Right ventricle myocardium inferior (tissue), 1 donor: ENCODE measurements at regions not wholly inside any gene's neighbourhood (a gene's known extent, or its start where the extent isn't known, plus 50 kb on each side); places are given as distances from the start of the nearest gene placed in this dataset.

Experiments
- ATAC-seq: fragments of 200-7000 bp; cut with Tn5 transposase; one replicate; pipeline ENCODE4 v1.9.1; 2020; ENCODE audit warnings: mild to moderate bottlenecking, moderate library complexity
- DNase-seq: peaks from one replicate; pipeline ENCODE4 v3.0.0; 2021; ENCODE audit errors: missing footprints
- intact Hi-C: fragments of 100-400 bp; cut with DNase I; formaldehyde crosslinking; loops from one replicate; pipeline ENCODE4 v1.11.0; 2022
- donor health status: DM: no; HTN: yes; CAD: no; lungs with severe emphysema.

DNA sequence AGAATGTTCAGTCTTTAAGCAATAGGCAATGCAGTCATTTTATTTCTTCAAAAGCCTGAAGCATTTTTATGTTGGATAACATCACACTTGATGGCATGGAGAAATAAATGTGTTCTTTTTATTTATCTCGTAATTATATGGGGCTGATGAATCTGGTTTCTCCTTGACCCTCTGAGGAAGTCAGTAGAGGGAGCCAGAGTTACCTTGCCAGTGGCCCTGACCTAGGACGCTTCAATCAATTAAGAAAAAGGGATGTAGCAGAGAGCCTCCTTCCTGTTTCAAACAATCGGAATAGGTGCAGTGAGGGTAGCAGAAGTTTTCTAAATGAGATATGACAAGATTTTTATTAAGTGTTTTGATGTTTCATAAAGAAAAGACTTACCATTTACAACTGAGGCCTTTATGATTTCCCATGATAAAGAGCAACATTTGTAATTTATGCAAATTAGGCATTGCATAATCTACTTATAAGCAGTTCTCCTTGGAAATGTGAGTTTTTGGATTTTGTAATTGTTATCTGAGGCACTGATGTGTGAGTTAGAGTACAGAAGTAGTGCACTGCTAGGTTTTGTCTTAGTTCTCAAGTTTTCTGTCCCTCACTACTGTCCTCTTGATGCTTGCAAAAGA is 129.1 kb downstream of the RAP2B start:
- ATAC-seq, result no peak
- DNase-seq, result no peak
- intact Hi-C loops, result no loop called here

DNA sequence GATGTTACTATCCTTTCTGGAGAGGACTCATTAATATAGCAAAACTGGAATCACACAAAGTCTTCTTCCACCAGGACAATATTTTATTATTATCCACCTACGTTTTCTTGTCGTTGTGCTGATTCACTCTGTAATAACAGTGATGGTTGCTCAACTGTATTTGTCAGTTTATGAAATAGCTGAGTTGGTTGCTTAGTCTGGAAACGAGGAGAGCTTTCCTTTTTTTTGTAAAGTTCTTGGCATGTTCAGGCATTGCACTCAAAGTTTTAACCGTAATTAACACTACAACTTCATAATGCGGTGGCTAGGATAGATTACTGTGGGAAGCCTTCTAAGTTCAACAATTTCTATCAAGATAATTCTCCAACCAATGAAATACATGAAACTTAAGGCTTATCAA is 131.2 kb downstream of the RAP2B start:
- intact Hi-C loops, result no loop called here
- no peak for DNase-seq
- ATAC-seq, result no peak

DNA sequence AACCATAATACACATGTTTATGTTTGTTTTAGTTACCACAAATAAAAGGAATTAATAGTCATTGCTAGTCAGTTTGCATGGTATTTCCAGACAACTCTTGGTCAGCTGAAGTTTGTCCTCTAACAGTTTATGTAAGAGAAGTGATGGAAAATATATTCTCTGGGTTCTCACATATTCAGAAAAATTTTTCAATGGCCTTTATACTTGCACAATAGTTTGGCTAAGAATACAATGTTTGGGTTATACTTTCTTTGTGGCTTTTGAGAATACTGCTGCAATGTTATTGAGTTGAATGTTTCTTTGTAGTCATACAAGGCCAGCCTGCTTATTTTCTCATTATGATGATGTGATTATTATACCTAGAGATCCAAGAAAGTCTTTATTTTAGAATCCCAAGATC is 133.9 kb downstream of the RAP2B start:
- DNase-seq (no peak), ATAC-seq (no peak)
- intact Hi-C loops, result no loop called here

DNA sequence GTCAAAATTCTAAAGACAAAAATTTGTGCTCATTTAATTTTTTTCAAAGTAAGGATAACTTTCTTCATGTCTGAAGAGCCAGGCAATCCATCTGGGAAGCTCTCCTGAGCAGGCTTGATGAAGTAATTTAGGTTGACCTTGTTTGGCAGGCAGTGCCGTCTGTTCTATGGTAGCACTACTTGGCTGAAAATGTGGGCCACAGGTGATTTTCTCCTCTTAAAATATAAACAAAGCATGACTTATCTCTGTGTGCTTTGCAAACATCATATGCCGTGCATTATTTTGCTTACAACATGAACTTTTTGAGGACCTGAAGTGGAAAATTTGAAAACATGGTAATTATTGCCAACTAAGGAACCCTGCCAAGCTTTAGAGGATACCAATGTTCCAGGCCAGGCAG is 143.2 kb downstream of the RAP2B start:
- intact Hi-C loops, result no loop called here
- DNase-seq (no peak), ATAC-seq (no peak)

DNA sequence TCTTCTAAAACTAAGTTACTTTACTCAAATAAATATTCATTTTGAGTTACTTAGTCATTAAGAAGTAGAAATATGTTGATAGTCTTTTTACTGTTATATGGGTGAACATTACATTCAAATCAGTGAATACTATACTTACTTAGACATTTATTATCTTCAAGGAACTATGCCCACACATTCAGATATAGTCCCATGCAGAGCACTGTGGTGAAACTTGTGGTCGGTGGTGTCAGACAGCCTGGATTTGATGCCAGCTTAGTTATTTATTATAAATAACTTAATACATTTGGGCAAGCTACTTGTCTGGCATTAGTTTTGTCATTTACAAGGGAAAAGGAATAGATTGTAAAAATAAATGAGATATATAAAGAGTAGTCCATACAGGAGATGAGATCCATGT is 149.5 kb downstream of the RAP2B start:
- ATAC-seq (no peak), DNase-seq (no peak)
- intact Hi-C loops, result no loop called here

DNA sequence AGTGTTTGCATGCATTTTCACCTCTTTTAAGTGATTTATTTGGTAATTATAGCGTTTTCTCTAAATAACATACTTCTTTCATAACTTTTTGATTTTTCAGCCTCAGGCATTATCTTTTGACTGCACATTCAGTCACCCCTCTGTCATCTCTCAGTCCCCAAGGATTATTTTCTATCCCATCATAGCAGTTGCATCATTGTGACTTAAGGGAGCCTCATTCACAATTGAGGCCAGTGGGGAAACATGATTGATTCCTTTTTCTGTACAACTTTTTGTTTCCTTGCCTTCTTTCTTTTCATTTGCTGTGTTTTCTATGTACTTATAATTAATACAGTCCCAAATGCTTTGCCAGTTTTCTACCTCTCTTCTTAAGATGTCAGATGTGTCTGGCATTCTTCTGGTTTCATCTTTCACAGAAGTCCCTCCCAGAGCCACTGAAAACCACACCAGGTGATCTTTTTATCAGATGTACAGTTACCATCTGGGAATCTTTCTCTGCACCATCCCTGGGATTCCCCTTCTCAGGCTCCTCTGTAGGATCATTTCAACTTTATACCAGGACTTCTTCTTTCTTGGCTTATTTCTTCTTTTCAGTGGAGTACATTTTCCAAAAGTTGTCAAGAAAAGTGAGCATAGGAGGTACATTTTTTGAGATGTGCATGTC is 151.4 kb downstream of the RAP2B start:
- DNase-seq, result no peak
- intact Hi-C loops, result no loop called here
- ATAC-seq, result no peak

DNA sequence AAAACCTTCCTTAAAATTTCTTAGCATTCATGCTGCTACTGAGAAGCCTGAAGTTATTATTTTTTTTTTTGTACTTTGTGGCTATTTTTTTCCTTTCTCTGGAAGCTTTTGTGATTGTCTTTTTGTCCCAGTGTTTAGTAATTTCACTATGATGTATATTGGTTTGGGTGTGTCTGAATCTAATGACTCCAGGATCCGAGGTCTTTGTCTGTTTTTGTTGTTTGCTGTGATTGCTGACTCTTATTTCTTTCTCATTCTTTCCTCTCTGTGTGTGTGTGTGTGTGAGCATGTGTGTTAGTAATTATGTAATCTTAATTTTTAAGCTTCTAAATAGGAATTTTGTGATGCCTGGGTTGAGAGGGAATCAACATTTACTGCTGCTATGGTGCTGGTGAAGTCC is 152.0 kb downstream of the RAP2B start:
- no peak for ATAC-seq
- no peak for DNase-seq
- intact Hi-C loops, result no loop called here

DNA sequence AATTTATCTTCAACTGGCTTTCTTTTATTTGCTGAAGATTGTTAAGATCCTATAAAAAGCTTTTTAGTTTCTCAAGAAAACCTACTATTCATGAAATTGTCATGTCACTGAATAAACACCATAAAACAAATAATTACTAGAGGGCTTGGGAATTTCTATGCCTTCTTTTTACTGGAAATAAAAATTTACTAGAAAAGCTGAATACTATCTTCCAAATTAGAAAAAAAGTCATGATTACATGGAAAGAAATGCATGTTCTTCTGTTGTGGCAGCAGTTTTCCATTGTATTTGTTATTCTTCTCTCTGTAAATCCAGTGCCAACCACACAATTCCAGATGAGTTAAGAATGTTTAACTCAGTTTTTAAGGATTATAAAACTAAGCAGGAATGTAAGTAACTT is 153.8 kb downstream of the RAP2B start:
- DNase-seq, result no peak
- intact Hi-C loops, result no loop called here
- no peak for ATAC-seq

DNA sequence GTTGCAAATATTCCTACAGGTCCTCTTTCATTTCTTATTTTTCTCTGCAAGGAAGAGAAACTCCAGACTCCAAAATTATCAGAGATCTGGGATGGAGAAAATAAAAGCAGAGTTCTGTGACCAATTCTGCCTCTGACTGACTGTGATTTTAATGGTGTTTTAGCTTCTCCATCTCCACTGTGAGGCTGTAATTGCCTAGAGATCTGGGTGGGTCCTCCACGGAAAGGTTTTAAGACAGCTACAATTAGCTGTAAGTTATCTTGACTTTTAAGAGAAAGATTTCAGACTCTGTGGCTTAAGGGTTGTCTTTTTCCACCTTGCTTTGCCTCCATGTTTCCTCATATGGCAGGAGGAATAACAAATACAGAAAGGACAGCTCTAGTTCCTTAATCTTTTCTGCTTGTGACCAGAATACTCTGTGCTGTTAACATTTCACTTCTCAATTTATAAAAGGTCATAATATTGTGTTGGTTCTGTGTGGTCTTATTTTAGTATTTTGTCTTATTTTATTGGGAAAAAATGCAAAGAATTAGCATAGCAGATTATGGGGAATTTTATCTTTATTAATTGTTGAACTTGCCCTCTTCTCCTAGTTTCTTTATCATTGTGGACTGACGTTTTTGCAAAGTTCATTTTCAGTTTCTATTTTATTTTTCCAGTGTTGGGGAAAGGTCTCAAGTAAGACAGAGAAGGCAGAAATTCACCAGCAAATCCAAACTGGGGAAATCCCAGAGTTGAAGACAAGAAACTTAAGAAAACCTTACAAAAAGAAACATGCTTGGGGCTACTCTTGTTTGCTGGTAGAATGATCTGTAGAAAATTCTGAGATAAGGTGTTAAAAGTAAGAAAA is 157.9 kb downstream of the RAP2B start:
- intact Hi-C loops, result no loop called here
- DNase-seq (no peak), ATAC-seq (no peak)

DNA sequence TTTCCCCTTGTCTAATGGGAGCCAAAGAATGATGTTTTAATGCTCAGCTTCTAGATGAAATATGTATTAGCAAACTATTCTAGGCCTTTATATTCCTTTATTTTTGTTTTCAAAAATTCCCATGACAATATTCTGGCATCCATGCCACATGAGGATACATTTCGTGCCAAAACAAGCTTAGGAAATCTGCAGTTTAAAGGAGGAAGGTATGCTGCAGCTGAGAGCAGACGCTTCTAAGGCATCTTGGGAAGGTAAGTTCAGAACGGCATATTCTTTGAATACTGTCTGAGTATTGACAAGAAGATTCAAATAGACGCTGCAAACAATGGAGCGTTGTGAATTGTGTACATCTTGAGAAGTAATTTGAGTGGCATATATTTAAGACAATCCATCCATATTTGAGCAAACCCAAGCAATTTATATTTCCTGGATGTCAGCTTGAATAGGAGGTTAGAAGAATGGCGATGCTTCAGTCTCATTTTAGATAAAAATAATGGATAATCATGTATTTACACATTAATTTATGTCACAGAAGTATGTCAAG is 158.6 kb downstream of the RAP2B start:
- no peak for DNase-seq
- intact Hi-C loops, result no loop called here
- ATAC-seq, result no peak

DNA sequence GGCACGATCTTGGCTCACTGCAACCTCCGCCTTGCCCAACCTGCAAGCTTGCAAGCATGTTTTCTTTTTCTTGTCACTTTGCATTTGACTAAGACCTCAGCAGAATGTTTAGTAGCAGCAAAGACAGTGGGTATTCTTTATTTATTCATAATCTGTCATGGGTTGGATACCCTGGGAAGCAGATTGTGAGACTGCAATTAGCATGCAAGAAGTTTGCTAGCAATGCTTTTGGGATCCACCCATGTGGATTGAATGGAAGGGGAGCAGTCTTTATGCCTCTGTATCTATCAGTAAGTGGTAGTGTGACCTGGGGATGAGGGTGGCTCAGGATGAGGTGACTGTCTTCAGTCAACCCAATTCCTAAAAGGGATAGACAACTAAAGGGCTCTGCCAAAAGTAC is 166.7 kb downstream of the RAP2B start:
- intact Hi-C loops, result no loop called here
- ATAC-seq (no peak), DNase-seq (no peak)

DNA sequence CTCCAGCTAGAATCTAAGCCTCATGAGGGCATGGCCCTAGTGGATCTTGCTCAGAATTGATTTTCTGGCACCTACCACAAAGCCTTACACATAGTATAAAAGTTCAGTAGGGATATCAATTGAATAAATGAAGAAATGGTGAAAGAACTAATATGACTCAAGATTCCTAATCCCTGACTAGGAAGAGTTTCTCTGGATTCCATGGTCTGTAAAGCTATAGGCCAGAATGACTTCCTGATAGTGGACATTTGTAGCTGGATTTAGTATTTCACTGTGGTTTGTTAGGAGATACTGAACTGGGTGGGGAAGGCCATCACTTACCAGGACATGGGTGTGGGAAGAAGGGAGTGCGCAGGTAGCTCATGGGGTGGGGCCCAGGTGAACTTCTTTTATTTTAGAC is 168.9 kb downstream of the RAP2B start:
- intact Hi-C loops, result no loop called here

DNA sequence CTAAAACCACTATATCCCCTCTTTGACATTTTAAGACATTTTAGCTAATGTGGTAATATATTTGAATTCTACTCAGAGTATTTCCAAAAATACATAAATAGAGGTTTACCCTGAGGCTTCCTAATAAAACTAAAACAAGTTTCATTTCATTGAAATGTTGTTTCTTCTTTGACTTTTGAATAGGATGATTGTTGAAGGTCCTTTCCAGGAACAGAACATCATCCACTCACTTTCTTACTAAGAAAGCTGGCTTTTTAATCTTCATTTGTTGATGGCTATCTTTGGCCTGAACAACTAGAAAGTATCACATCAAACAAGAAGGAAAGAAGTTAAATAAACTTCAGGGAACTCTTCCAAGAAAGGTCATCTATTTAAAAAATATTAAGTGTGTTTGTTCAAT is 169.7 kb downstream of the RAP2B start:
- no peak for DNase-seq

More for the DNA sequence above, 168.9 kb downstream of the RAP2B start:
- no peak for ATAC-seq
- no peak for DNase-seq

DNA sequence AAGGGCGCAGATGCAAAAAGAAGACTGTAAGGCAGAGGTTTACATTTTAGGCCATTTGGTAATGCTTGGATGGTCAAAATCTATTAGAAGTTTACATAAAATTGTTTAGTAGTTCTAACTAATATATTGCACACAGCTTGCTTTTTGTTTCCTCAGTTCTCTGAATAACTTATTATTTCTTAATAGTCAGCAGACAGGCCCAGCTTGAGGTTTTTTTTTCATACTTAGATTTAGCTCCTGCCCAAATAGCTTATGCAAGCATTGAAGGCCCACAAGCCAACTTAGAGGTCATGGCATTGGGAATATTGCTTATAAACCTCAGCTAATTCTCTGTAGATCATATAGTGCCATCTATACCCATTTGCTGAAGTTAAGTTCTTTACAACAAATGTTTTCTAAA is 172.5 kb downstream of the RAP2B start:
- ATAC-seq, result no peak
- intact Hi-C loops, result no loop called here
- no peak for DNase-seq

More for the DNA sequence above, 169.7 kb downstream of the RAP2B start:
- no peak for ATAC-seq
- intact Hi-C loops, result no loop called here

DNA sequence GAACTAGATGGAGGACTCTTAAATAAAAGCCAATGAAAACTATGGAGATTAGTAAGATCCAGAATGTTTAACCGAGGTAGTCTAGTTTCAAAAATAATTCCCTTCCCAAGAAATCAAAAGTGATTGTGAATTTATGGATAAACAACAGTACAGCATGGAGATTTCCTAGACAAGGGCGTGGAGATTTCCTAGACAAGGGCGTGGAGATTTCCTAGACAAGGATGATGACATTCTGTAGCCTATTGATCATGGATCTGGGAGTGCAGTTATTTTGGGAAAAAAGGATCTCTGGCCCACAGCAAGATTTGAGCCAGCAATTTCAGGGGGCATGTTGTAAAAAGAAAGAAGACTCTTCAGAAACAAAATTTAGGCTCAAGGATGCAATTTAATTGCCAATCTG is 175.3 kb downstream of the RAP2B start:
- intact Hi-C loops, result no loop called here
- no peak for DNase-seq
- no peak for ATAC-seq

DNA sequence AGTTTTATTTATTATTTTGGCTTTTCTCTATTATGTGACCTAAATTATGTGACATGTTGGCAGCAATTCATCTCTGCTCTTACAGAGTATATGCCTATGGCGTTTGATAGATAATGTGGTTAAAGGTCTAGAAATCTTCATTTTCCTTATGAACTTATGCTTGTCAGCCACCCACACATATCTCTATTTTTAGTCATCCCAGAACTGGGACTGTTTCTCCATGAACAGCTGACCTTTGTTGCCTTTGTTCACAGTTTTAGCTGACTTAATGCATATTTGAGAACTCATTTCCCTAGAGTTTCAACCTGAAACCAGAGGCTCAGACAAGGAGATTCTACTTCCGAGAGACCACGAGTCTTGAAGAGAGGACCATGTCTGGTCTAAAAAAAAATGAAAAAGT is 176.5 kb downstream of the RAP2B start:
- DNase-seq, result no peak
- intact Hi-C loops, result no loop called here

DNA sequence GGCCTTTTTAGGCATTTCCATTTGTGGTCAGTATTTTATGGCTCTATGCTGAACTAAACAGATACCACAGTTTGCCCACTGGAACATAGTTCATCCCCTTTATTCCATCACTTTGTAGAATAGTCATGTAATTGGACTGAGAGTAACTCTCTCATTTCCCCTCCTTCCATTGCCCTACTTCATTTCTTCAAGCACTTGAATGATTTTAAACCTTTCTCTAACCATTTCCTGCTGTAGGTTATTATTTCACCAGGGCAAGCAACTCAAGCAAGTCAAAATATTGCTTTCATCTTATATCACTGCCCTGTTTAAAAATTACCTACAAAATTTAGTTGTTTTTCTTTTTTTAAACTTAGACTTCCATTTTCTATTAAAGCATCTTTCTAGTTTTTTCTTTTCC is 177.0 kb downstream of the RAP2B start:
- no peak for DNase-seq
- intact Hi-C loops, result no loop called here
- no peak for ATAC-seq

More for the DNA sequence above, 176.5 kb downstream of the RAP2B start:
- no peak for ATAC-seq

DNA sequence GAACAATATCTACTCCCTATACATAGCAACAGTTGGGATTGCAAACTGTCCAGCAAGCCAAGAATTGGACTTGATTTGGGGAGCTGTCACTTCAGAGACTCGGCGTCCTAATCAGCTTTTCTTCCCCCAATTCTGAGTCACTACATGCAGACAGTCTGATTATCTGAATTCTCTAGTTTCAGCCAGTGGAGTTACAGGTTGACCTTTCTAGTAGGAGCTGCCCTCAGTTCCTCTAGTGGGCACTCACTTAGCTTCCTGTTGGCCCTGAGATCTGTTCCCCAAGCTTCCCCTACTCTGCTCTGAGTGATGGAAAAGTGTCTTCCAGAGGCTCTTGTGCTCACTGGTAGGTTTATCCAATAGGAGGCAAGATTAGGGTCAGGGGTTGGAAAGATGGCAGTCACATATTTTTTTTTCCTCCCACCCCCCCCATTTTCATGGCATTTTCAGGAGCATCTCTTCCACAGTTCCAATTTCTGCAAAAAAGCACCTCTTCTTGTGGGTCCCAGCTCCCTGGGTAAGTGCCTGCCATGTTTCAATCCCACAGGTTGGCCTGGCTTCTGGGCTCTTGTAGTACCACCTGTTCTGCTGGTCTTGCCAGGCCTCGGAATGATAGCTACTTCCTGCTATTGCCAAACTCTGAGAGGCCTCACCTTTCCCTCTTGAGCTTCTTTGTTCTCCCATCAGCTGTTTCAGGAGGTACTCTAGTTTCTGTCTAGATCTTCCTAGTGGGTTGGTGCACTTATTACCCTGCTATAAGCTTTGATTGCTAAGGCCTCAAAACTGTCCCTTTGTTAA is 182.2 kb downstream of the RAP2B start:
- no peak for ATAC-seq
- intact Hi-C loops, result no loop called here
- DNase-seq, result no peak

DNA sequence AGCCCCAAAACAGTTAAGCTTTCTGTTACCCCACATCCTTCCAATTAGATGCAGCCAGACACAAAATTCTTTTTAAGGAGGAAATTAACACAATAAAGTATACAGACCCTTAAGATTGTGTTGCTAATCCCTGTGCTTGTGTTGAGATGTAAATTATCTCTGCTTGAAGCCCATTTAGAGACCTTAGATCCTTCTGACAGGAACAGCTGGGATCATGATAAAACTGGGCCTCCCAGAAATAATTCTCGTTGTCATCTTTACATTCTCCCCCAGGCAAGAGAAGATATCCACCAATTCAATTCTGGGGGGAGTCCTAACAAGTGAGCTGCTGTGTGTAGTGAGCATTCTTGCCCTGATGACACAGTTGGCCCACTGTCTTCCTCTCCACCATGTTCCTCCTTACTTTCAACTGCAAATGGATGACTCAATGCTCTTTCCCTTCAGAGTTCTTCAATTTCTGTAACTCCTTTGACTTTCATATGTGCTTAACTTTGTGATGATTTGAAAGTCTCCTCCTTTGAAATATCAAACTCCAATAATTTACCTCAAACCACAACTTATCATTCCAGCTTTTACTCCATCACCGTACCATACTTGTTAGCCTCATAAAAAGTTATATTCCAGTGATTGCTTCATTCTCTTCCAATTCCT is 186.6 kb downstream of the RAP2B start:
- intact Hi-C loops, result no loop called here
- no peak for ATAC-seq
- no peak for DNase-seq
